HCT116 (cell line): ENCODE measurements at regions not wholly inside any gene's neighbourhood (a gene's known extent, or its start where the extent isn't known, plus 50 kb on each side); places are given as distances from the start of the nearest gene placed in this dataset.

Experiments
- ATAC-seq: fragments of 200-7000 bp; cut with Tn5 transposase; 2 replicates; pipeline ENCODE4 v1.9.1; 2020; ENCODE audit warnings: mild to moderate bottlenecking, moderate library complexity
- BruUV-seq: library from RNA; stranded (reverse); fragments of 400-500 nt; replicated peaks from 2 replicates; lab custom pipeline; 2021; lab: Mats Ljungman, UMichigan
- CTCF ChIA-PET: fragments of 300-600 bp; sonication (Branson Sonifier 250); formaldehyde crosslinking; loops from one replicate; lab custom pipeline; 2021; ENCODE audit warnings: antibody characterized with exemption; lab: Charles Lee
- POLR2A ChIA-PET: fragments of 300-600, 350-600 bp; sonication (Branson Sonifier 250); formaldehyde crosslinking; loops from one replicate; lab custom pipeline; 2021; ENCODE audit warnings: antibody characterized with exemption; lab: Charles Lee
- RAD21 ChIA-PET, 2 experiments: fragments of 300-600 bp; sonication (Branson Sonifier 250); formaldehyde crosslinking; loops; one replicate each; lab custom pipeline; 2023; ENCODE audit warnings: low total read pairs in 2 of 2; ENCODE audit not compliant: uncharacterized antibody in 2 of 2, unreplicated experiment in 2 of 2, low non-redundant PET in 1 of 2; lab: Charles Lee
- DNase-seq: peaks from one replicate; pipeline ENCODE4 v3.0.0-alpha.2; 2010; ENCODE audit warnings: low read depth, low spot score
- H2AFZ ChIP-seq: fragments of 200-600 bp; shearing (Covaris generic), sonication (generic); 2 replicates; pipeline ENCODE4 v1.6.1; 2017; ENCODE audit warnings: low read depth, mixed run types, mixed read lengths, antibody characterized with exemption, low read length; ENCODE audit not compliant: poor library complexity, severe bottlenecking
- H3K27ac ChIP-seq: 2 replicates; pipeline ENCODE4 v1.5.1; 2012; ENCODE audit warnings: low read depth, low read length
- H3K27me3 ChIP-seq: fragments of 200-600 bp; sonication (generic); 2 replicates; pipeline ENCODE4 v1.6.1; 2016; ENCODE audit warnings: mixed run types, low read length, mixed read lengths; ENCODE audit not compliant: insufficient read depth
- H3K36me3 ChIP-seq, 2 experiments: fragments of 200-500 bp in 1 of 2; fragments of 200-600 bp in 1 of 2; sonication (Bioruptor generic) in 1 of 2; sonication (generic) in 1 of 2; 2 replicates each; pipeline versions ENCODE4 v1.5.1 to v1.6.1; 2014 to 2016; ENCODE audit warnings: low read length in 2 of 2, inconsistent platforms in 1 of 2, mixed read lengths in 1 of 2, mixed run types in 1 of 2; ENCODE audit not compliant: insufficient read depth in 2 of 2, control insufficient read depth in 1 of 2
- H3K4me1 ChIP-seq, 2 experiments: fragments of 200-600 bp in 1 of 2; sonication (generic) in 1 of 2; 2 replicates each; pipeline versions ENCODE4 v1.5.1 to v1.6.1; 2012 to 2017; ENCODE audit warnings: low read length in 2 of 2, inconsistent platforms in 1 of 2, mild to moderate bottlenecking in 1 of 2, mixed read lengths in 1 of 2, mixed run types in 1 of 2, moderate library complexity in 1 of 2; ENCODE audit not compliant: insufficient read depth in 2 of 2, control insufficient read depth in 1 of 2
- H3K4me2 ChIP-seq: fragments of 200-600 bp; sonication (generic); 2 replicates; pipeline ENCODE4 v1.6.1; 2017; ENCODE audit warnings: mixed run types, low read length, mixed read lengths
- H3K4me3 ChIP-seq, 2 experiments: fragments of 200-600 bp in 1 of 2; sonication (generic) in 1 of 2; replicated peaks in 1 of 2; 2 replicates each; pipeline ENCODE4 v1.5.1; 2011 to 2016; ENCODE audit warnings: low read length in 2 of 2, control low read depth in 1 of 2, low read depth in 1 of 2, mild to moderate bottlenecking in 1 of 2, mixed read lengths in 1 of 2, mixed run types in 1 of 2
- H3K79me2 ChIP-seq: fragments of 200-600 bp; sonication (generic); 2 replicates; pipeline ENCODE4 v1.6.1; 2017; ENCODE audit warnings: mild to moderate bottlenecking, mixed run types, low read length, moderate library complexity, mixed read lengths; ENCODE audit not compliant: insufficient read depth
- H3K9ac ChIP-seq: fragments of 200-600 bp; sonication (generic); 2 replicates; pipeline ENCODE4 v1.6.1; 2016; ENCODE audit warnings: low read length, mixed read lengths
- H3K9me2 ChIP-seq: fragments of 200-600 bp; sonication (generic), shearing (Covaris generic); 2 replicates; pipeline ENCODE4 v1.6.1; 2017; ENCODE audit warnings: mixed run types, mild to moderate bottlenecking, moderate library complexity; ENCODE audit not compliant: insufficient read depth
- H3K9me3 ChIP-seq, 2 experiments: fragments of 200-500 bp in 1 of 2; fragments of 200-600 bp in 1 of 2; sonication (Bioruptor generic) in 1 of 2; sonication (generic) in 1 of 2; 2 replicates each; pipeline ENCODE4 v1.6.1; 2014 to 2017; ENCODE audit warnings: low read length in 2 of 2, mixed read lengths in 2 of 2, inconsistent platforms in 1 of 2, low read depth in 1 of 2, mild to moderate bottlenecking in 1 of 2, mixed run types in 1 of 2, moderate library complexity in 1 of 2; ENCODE audit not compliant: control insufficient read depth in 1 of 2, insufficient read depth in 1 of 2
- H4K20me1 ChIP-seq: fragments of 200-600 bp; sonication (generic), shearing (Covaris generic); 2 replicates; pipeline ENCODE4 v1.6.1; 2017; ENCODE audit warnings: mixed run types, mild to moderate bottlenecking, moderate library complexity; ENCODE audit not compliant: insufficient read depth
- CBX3 ChIP-seq: IDR thresholded peaks from 2 replicates; pipeline ENCODE4 v1.6.1; 2012; ENCODE audit warnings: low read depth
- CEBPB ChIP-seq: IDR thresholded peaks from 2 replicates; pipeline ENCODE4 v1.6.1; 2012; ENCODE audit warnings: low read depth
- EGR1 ChIP-seq: IDR thresholded peaks from 2 replicates; pipeline ENCODE4 v1.6.1; 2012; ENCODE audit warnings: low read depth
- ELF1 ChIP-seq: IDR thresholded peaks from 2 replicates; pipeline ENCODE4 v1.6.1; 2012; ENCODE audit warnings: low read depth, borderline replicate concordance
- EZH2phosphoT487 ChIP-seq: fragments of 200-600 bp; IDR thresholded peaks from 2 replicates; pipeline ENCODE4 v1.6.1; 2018; ENCODE audit warnings: antibody characterized with exemption, borderline replicate concordance
- JUND ChIP-seq: IDR thresholded peaks from 2 replicates; pipeline ENCODE4 v1.6.1; 2012
- RAD21 ChIP-seq: IDR thresholded peaks from 2 replicates; pipeline ENCODE4 v1.6.1; 2012; ENCODE audit warnings: low read depth, mild to moderate bottlenecking
- SRF ChIP-seq: IDR thresholded peaks from 2 replicates; pipeline ENCODE4 v1.6.1; 2012; ENCODE audit warnings: low read depth
- TCF7L2 ChIP-seq: IDR thresholded peaks from 2 replicates; pipeline ENCODE4 v1.7.0; 2011; ENCODE audit warnings: borderline replicate concordance, inconsistent platforms; ENCODE audit not compliant: insufficient read depth, insufficient read length; ENCODE audit errors: extremely low read depth
- YY1 ChIP-seq: IDR thresholded peaks from 2 replicates; pipeline ENCODE4 v1.6.1; 2011; ENCODE audit warnings: low read length, low read depth, moderate library complexity, mild to moderate bottlenecking; ENCODE audit not compliant: insufficient replicate concordance; ENCODE audit errors: extremely low read depth
- intact Hi-C: fragments of 100-400 bp; cut with micrococcal nuclease; formaldehyde crosslinking; loops from 2 replicates; pipeline ENCODE4 v1.10.0; 2022
- TF ChIP-seq, protein P1 (sequence below): IDR thresholded peaks from 2 replicates; pipeline ENCODE4 v1.6.1; 2011; ENCODE audit warnings: mild to moderate bottlenecking, low read length, moderate library complexity; ENCODE audit not compliant: insufficient replicate concordance; ENCODE audit errors: extremely low read depth

DNA sequence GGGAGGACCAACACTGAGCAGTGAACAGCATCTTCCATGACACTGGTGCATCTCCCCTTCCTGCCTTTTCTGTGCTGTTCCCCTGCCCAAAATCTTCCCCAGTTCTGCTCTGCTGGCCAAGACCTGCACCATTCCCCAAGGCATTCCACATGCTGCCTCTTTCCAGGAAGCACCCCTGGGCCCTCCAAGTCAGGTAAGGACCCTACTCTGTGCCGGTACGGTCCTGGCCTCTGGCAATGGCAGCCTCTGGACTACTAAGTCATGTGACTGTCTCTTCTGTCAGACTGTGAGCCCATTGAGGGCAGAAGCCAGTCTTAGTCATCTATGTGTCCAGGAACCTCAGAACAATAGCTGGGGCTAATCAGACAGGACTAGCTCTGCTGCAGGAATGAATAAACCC is 282.0 kb downstream of the MYCN start:
- no peaks in the 10 kb centered on the region for H3K36me3 ChIP-seq
- H3K27me3 ChIP-seq: peaks cover 4% of the 10 kb centered on the region; the same call in 1 of the 2 replicates
- BruUV-seq: no TSS peak
- POLR2A ChIA-PET: no interaction called here
- no peaks in the 10 kb centered on the region for H3K4me1 ChIP-seq
- H3K9me2 ChIP-seq: no peaks in the 10 kb centered on the region
- H4K20me1 ChIP-seq: no peaks in the 10 kb centered on the region
- H3K9ac ChIP-seq: no peak overlapping the region
- TF ChIP-seq, protein P1, sequence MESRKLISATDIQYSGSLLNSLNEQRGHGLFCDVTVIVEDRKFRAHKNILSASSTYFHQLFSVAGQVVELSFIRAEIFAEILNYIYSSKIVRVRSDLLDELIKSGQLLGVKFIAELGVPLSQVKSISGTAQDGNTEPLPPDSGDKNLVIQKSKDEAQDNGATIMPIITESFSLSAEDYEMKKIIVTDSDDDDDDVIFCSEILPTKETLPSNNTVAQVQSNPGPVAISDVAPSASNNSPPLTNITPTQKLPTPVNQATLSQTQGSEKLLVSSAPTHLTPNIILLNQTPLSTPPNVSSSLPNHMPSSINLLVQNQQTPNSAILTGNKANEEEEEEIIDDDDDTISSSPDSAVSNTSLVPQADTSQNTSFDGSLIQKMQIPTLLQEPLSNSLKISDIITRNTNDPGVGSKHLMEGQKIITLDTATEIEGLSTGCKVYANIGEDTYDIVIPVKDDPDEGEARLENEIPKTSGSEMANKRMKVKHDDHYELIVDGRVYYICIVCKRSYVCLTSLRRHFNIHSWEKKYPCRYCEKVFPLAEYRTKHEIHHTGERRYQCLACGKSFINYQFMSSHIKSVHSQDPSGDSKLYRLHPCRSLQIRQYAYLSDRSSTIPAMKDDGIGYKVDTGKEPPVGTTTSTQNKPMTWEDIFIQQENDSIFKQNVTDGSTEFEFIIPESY: no peak
- TF ChIP-seq EZH2phosphoT487: no peak
- no peak for TF ChIP-seq CBX3
- no peak for TF ChIP-seq CEBPB
- no peak for TF ChIP-seq SRF
- no peak for TF ChIP-seq TCF7L2
- no peak for TF ChIP-seq JUND
- CTCF ChIA-PET: no interaction called here
- H2AFZ ChIP-seq: no peak overlapping the region
- DNase-seq: no peak
- RAD21 ChIA-PET: no interaction called here
- H3K9me3 ChIP-seq: no peaks in the 10 kb centered on the region
- no peaks in the 10 kb centered on the region for H3K79me2 ChIP-seq
- no peak overlapping the region for H3K27ac ChIP-seq
- H3K4me3 ChIP-seq: no peak overlapping the region
- intact Hi-C loops: no loop called here
- H3K4me2 ChIP-seq: no peak overlapping the region
- ATAC-seq: no peak

DNA sequence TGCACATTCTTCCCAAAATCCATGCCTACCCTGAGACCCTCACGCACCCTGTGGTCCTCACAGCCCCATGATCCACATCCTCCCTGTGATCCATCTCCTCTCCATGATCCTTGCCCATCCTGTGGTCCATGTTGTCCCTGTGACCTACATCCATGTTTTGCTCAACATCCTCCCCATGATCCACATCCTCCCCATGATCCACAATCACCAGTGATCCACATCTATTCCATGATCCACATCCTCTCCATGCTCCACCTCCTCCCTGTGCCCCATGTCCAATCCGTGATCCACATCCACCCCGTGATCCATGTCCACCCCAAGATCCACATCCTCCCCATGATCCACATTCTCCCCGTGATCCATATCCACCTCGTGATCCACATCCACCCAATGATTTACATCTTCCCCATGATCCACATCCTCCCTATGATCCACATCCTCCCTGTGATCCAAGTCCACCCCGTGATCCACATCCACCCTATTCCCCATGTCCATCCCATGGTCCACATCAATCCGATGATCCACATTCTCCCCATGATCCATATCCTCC is 281.2 kb downstream of the MYCN start:
- H2AFZ ChIP-seq: no peak overlapping the region
- no peaks in the 10 kb centered on the region for H3K79me2 ChIP-seq
- no peak overlapping the region for H3K4me3 ChIP-seq
- no peak overlapping the region for H3K4me2 ChIP-seq
- no peak for ATAC-seq
- no peak for DNase-seq
- intact Hi-C loops: no loop called here
- H3K9ac ChIP-seq: no peak overlapping the region
- H3K27ac ChIP-seq: no peak overlapping the region
- no peaks in the 10 kb centered on the region for H4K20me1 ChIP-seq
- BruUV-seq: no TSS peak
- CTCF ChIA-PET: no interaction called here
- TF ChIP-seq ELF1: no peak
- TF ChIP-seq CBX3: no peak
- TF ChIP-seq EZH2phosphoT487: no peak
- TF ChIP-seq RAD21: no peak
- TF ChIP-seq YY1: no peak
- TF ChIP-seq EGR1: no peak
- TF ChIP-seq, protein P1: no peak
- no peak for TF ChIP-seq TCF7L2
- RAD21 ChIA-PET: no interaction called here
- no peaks in the 10 kb centered on the region for H3K9me2 ChIP-seq
- peaks cover 4% of the 10 kb centered on the region for H3K27me3 ChIP-seq
- H3K4me1 ChIP-seq: no peaks in the 10 kb centered on the region
- no peaks in the 10 kb centered on the region for H3K9me3 ChIP-seq
- H3K36me3 ChIP-seq: no peaks in the 10 kb centered on the region
- POLR2A ChIA-PET: no interaction called here
